WTC11 (cell line): ENCODE measurements at regions not wholly inside any gene's neighbourhood (a gene's known extent, or its start where the extent isn't known, plus 50 kb on each side); places are given as distances from the start of the nearest gene placed in this dataset.

Experiments used
- ATAC-seq: fragments of 200-7000 bp; cut with Tn5 transposase; 2 replicates; pipeline ENCODE4 v1.10.0; 2021; ENCODE audit warnings: mild to moderate bottlenecking, moderate library complexity
- CTCF ChIA-PET: fragments of 300-600 bp; sonication (Branson Sonifier 250); formaldehyde crosslinking; loops from one replicate; lab custom pipeline; 2021; ENCODE audit warnings: antibody characterized with exemption; lab: Charles Lee
- POLR2A ChIA-PET: fragments of 350-600 bp; sonication (Branson Sonifier 250); formaldehyde crosslinking; loops from one replicate; lab custom pipeline; 2021; ENCODE audit warnings: antibody characterized with exemption; lab: Charles Lee
- DNase-seq: peaks from one replicate; pipeline ENCODE4 v3.0.0; 2021; ENCODE audit warnings: low spot score
- H3K27ac Mint-ChIP-seq: 2 replicates; pipeline ENCODE4 v1.8.0; 2021; ENCODE audit warnings: mixed read lengths
- H3K27me3 Mint-ChIP-seq: 2 replicates; pipeline ENCODE4 v1.8.0; 2021; ENCODE audit warnings: low read depth, mild to moderate bottlenecking, moderate library complexity, mixed read lengths
- H3K36me3 Mint-ChIP-seq: 2 replicates; pipeline ENCODE4 v1.8.0; 2021; ENCODE audit warnings: mixed read lengths
- H3K4me1 Mint-ChIP-seq: 2 replicates; pipeline ENCODE4 v1.8.0; 2022; ENCODE audit warnings: mixed read lengths
- H3K4me3 Mint-ChIP-seq: 2 replicates; pipeline ENCODE4 v1.8.0; 2021; ENCODE audit warnings: mild to moderate bottlenecking, moderate library complexity, mixed read lengths
- H3K9me3 Mint-ChIP-seq: 2 replicates; pipeline ENCODE4 v1.8.0; 2021; ENCODE audit warnings: mixed read lengths
- CTCF ChIP-seq: fragments of 200-600 bp; IDR thresholded peaks from 2 replicates; pipeline ENCODE4 v1.8.0; 2022; ENCODE audit warnings: antibody characterized with exemption
- E2F1 ChIP-seq: sonication (generic); formaldehyde crosslinking; IDR thresholded peaks from 2 replicates; pipeline ENCODE4 v1.8.0; 2022; ENCODE audit warnings: mild to moderate bottlenecking, missing genetic modification reagents
- FOXK1 ChIP-seq: sonication (generic); formaldehyde crosslinking; IDR thresholded peaks from 2 replicates; pipeline ENCODE4 v1.8.0; 2022; ENCODE audit warnings: mild to moderate bottlenecking, moderate library complexity, missing genetic modification reagents
- GTF2I ChIP-seq: fragments of 250-450 bp; sonication (Bioruptor Pico); conservative IDR thresholded peaks from 2 replicates; pipeline ENCODE4 v1.4.0; 2021; ENCODE audit warnings: mild to moderate bottlenecking
- KAT7 ChIP-seq: sonication (generic); formaldehyde crosslinking; IDR thresholded peaks from 2 replicates; pipeline ENCODE4 v1.8.1; 2023; ENCODE audit warnings: missing genetic modification reagents, mild to moderate bottlenecking, borderline replicate concordance
- NFATC4 ChIP-seq: fragments of 250-450 bp; sonication (Bioruptor Pico); IDR thresholded peaks from 2 replicates; pipeline ENCODE4 v1.9.0; 2021; ENCODE audit warnings: mild to moderate bottlenecking
- NFYB ChIP-seq: sonication (generic); formaldehyde crosslinking; conservative IDR thresholded peaks from 2 replicates; pipeline ENCODE4 v1.8.0; 2022; ENCODE audit warnings: low read depth, missing genetic modification reagents
- ZBTB21 ChIP-seq: sonication (generic); formaldehyde crosslinking; IDR thresholded peaks from 2 replicates; pipeline ENCODE4 v1.8.1; 2023; ENCODE audit warnings: mild to moderate bottlenecking, missing genetic modification reagents, borderline replicate concordance
- ZNF121 ChIP-seq: sonication (generic); formaldehyde crosslinking; IDR thresholded peaks from 2 replicates; pipeline ENCODE4 v1.8.0; 2023; ENCODE audit warnings: missing genetic modification reagents
- ZNF219 ChIP-seq: sonication (generic); formaldehyde crosslinking; IDR thresholded peaks from 2 replicates; pipeline ENCODE4 v1.8.0; 2023; ENCODE audit warnings: missing genetic modification reagents, mild to moderate bottlenecking, borderline replicate concordance
- ZNF263 ChIP-seq: sonication (generic); formaldehyde crosslinking; IDR thresholded peaks from 2 replicates; pipeline ENCODE4 v1.8.1; 2022; ENCODE audit warnings: low read depth, mild to moderate bottlenecking, moderate library complexity, missing genetic modification reagents
- TF ChIP-seq, protein P1 (sequence below): sonication (generic); formaldehyde crosslinking; IDR thresholded peaks from 2 replicates; pipeline ENCODE4 v1.8.1; 2022; ENCODE audit warnings: missing genetic modification reagents, borderline replicate concordance
- TF ChIP-seq, protein P2 (sequence below): sonication (generic); formaldehyde crosslinking; IDR thresholded peaks from 2 replicates; pipeline ENCODE4 v1.8.0; 2023; ENCODE audit warnings: missing genetic modification reagents, mild to moderate bottlenecking, borderline replicate concordance
- TF ChIP-seq, protein P3 (sequence below): sonication (generic); formaldehyde crosslinking; IDR thresholded peaks from 2 replicates; pipeline ENCODE4 v1.8.0; 2022; ENCODE audit warnings: missing genetic modification reagents
- TF ChIP-seq, protein P4 (sequence below): sonication (generic); formaldehyde crosslinking; conservative IDR thresholded peaks from 2 replicates; pipeline ENCODE4 v1.8.1; 2023; ENCODE audit warnings: mild to moderate bottlenecking, low read depth, missing genetic modification reagents, moderate library complexity
- TF ChIP-seq, protein P5 (sequence below): fragments of 250-450 bp; sonication (Bioruptor Pico); IDR thresholded peaks from 2 replicates; pipeline ENCODE4 v2.1.2; 2022; ENCODE audit warnings: mild to moderate bottlenecking, moderate library complexity

DNA sequence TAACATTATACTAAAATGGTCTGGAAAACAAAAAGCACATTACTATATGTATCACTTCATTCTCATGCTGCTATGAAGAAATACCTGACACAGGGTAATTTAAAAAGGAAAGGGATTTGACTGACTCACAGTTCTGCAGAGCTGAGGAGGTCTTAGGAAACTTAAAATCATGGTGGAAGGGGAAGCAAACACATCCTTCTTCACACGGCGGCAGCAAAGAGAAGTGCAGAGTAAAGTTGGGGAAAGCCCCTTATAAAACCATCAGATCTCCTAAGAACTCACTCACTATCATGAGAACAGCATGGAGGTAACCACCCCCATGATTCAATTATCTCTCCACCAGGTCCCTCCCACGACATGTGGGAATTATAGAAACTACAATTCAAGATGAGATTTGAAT lies 60.0 kb downstream of the FAM181B start:
- Mint-ChIP-seq H3K4me1 (peaks cover 14% of the 10 kb centered on the region), H3K4me3 (no peak overlapping the region), H3K36me3 (no peaks in the 10 kb centered on the region), H3K9me3 (peaks cover 14% of the 10 kb centered on the region), H3K27me3 (no peaks in the 10 kb centered on the region; the same call in 1 of the 2 replicates), H3K27ac (no peak overlapping the region)
- ChIA-PET CTCF (no interaction called here), POLR2A (no interaction called here)
- no peak for ATAC-seq
- TF ChIP-seq, protein P1, sequence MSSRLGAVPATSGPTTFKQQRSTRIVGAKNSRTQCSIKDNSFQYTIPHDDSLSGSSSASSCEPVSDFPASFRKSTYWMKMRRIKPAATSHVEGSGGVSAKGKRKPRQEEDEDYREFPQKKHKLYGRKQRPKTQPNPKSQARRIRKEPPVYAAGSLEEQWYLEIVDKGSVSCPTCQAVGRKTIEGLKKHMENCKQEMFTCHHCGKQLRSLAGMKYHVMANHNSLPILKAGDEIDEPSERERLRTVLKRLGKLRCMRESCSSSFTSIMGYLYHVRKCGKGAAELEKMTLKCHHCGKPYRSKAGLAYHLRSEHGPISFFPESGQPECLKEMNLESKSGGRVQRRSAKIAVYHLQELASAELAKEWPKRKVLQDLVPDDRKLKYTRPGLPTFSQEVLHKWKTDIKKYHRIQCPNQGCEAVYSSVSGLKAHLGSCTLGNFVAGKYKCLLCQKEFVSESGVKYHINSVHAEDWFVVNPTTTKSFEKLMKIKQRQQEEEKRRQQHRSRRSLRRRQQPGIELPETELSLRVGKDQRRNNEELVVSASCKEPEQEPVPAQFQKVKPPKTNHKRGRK = no peak
- TF ChIP-seq, protein P2, sequence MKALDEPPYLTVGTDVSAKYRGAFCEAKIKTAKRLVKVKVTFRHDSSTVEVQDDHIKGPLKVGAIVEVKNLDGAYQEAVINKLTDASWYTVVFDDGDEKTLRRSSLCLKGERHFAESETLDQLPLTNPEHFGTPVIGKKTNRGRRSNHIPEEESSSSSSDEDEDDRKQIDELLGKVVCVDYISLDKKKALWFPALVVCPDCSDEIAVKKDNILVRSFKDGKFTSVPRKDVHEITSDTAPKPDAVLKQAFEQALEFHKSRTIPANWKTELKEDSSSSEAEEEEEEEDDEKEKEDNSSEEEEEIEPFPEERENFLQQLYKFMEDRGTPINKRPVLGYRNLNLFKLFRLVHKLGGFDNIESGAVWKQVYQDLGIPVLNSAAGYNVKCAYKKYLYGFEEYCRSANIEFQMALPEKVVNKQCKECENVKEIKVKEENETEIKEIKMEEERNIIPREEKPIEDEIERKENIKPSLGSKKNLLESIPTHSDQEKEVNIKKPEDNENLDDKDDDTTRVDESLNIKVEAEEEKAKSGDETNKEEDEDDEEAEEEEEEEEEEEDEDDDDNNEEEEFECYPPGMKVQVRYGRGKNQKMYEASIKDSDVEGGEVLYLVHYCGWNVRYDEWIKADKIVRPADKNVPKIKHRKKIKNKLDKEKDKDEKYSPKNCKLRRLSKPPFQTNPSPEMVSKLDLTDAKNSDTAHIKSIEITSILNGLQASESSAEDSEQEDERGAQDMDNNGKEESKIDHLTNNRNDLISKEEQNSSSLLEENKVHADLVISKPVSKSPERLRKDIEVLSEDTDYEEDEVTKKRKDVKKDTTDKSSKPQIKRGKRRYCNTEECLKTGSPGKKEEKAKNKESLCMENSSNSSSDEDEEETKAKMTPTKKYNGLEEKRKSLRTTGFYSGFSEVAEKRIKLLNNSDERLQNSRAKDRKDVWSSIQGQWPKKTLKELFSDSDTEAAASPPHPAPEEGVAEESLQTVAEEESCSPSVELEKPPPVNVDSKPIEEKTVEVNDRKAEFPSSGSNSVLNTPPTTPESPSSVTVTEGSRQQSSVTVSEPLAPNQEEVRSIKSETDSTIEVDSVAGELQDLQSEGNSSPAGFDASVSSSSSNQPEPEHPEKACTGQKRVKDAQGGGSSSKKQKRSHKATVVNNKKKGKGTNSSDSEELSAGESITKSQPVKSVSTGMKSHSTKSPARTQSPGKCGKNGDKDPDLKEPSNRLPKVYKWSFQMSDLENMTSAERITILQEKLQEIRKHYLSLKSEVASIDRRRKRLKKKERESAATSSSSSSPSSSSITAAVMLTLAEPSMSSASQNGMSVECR (CRISPR knock-in tag) = no peak
- TF ChIP-seq KAT7 (CRISPR knock-in tag) = no peak
- no peak for TF ChIP-seq ZNF121 (CRISPR knock-in tag)
- TF ChIP-seq ZBTB21 (CRISPR knock-in tag) = no peak
- no peak for TF ChIP-seq E2F1
- TF ChIP-seq, protein P3, sequence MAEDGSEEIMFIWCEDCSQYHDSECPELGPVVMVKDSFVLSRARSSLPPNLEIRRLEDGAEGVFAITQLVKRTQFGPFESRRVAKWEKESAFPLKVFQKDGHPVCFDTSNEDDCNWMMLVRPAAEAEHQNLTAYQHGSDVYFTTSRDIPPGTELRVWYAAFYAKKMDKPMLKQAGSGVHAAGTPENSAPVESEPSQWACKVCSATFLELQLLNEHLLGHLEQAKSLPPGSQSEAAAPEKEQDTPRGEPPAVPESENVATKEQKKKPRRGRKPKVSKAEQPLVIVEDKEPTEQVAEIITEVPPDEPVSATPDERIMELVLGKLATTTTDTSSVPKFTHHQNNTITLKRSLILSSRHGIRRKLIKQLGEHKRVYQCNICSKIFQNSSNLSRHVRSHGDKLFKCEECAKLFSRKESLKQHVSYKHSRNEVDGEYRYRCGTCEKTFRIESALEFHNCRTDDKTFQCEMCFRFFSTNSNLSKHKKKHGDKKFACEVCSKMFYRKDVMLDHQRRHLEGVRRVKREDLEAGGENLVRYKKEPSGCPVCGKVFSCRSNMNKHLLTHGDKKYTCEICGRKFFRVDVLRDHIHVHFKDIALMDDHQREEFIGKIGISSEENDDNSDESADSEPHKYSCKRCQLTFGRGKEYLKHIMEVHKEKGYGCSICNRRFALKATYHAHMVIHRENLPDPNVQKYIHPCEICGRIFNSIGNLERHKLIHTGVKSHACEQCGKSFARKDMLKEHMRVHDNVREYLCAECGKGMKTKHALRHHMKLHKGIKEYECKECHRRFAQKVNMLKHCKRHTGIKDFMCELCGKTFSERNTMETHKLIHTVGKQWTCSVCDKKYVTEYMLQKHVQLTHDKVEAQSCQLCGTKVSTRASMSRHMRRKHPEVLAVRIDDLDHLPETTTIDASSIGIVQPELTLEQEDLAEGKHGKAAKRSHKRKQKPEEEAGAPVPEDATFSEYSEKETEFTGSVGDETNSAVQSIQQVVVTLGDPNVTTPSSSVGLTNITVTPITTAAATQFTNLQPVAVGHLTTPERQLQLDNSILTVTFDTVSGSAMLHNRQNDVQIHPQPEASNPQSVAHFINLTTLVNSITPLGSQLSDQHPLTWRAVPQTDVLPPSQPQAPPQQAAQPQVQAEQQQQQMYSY (CRISPR knock-in tag) = no peak
- TF ChIP-seq FOXK1 (CRISPR knock-in tag) = no peak
- TF ChIP-seq, protein P4, sequence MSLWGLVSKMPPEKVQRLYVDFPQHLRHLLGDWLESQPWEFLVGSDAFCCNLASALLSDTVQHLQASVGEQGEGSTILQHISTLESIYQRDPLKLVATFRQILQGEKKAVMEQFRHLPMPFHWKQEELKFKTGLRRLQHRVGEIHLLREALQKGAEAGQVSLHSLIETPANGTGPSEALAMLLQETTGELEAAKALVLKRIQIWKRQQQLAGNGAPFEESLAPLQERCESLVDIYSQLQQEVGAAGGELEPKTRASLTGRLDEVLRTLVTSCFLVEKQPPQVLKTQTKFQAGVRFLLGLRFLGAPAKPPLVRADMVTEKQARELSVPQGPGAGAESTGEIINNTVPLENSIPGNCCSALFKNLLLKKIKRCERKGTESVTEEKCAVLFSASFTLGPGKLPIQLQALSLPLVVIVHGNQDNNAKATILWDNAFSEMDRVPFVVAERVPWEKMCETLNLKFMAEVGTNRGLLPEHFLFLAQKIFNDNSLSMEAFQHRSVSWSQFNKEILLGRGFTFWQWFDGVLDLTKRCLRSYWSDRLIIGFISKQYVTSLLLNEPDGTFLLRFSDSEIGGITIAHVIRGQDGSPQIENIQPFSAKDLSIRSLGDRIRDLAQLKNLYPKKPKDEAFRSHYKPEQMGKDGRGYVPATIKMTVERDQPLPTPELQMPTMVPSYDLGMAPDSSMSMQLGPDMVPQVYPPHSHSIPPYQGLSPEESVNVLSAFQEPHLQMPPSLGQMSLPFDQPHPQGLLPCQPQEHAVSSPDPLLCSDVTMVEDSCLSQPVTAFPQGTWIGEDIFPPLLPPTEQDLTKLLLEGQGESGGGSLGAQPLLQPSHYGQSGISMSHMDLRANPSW (CRISPR knock-in tag) = no peak
- TF ChIP-seq ZNF219 (CRISPR knock-in tag) = no peak
- TF ChIP-seq CTCF = no peak
- TF ChIP-seq ZNF263 = no peak
- TF ChIP-seq NFATC4 (CRISPR knock-in tag) = no peak
- TF ChIP-seq GTF2I (CRISPR knock-in tag) = no peak
- TF ChIP-seq, protein P5, sequence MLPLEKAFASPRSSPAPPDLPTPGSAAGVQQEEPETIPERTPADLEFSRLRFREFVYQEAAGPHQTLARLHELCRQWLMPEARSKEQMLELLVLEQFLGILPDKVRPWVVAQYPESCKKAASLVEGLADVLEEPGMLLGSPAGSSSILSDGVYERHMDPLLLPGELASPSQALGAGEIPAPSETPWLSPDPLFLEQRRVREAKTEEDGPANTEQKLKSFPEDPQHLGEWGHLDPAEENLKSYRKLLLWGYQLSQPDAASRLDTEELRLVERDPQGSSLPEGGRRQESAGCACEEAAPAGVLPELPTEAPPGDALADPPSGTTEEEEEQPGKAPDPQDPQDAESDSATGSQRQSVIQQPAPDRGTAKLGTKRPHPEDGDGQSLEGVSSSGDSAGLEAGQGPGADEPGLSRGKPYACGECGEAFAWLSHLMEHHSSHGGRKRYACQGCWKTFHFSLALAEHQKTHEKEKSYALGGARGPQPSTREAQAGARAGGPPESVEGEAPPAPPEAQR (CRISPR knock-in tag) = no peak
- TF ChIP-seq NFYB = no peak
- DNase-seq = no peak
